ENCODE measurements at regions not wholly inside any gene's neighbourhood (a gene's known extent, or its start where the extent isn't known, plus 50 kb on each side); places are given as distances from the start of the nearest gene placed in this dataset.

- no peak for TF ChIP-seq POLR2A (IDR thresholded peaks at IDR 0.05)
- no peak for TF ChIP-seq CTCF (IDR thresholded peaks at IDR 0.05)
Measured at GRCh38 chr12:132389526-132390286, 60.3 kb upstream of the GALNT9 start.

Data from body of pancreas (tissue), 4 donors.